ENCODE measurements at regions not wholly inside any gene's neighbourhood (a gene's known extent, or its start where the extent isn't known, plus 50 kb on each side); places are given as distances from the start of the nearest gene placed in this dataset.

- no peak for TF ChIP-seq ZNF274 (IDR thresholded peaks at IDR 0.05; ENCODE audit: low read depth, low read length)
These were observed 333.0 kb upstream of the N4BP1 start for GRCh38 chr16:48942996-48943395.

DNA sequence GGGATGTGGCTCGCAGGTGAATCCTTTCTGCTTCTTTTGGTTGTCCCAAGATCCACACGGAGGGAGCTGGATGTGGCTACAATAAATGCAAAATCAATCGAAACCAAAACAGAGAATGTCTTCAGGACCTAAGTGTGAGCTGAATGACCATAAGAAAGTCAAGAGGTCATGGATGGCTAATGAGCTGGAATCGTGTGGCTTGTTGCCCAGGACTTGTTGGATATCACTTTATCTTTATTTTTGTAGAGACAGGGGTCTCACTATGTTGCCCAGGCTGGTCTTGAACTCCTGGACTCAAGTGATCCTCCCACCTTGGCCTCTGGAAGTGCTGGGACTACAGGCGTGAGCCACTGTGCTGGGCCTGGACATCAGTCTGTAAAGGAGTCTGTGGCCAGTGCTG, 326.8 kb upstream of the N4BP1 start:
- POLR2A ChIA-PET: no interaction called here
- RAD21 ChIA-PET (ENCODE audit: low non-redundant PET in 1 of 2, low total read pairs in 2 of 2, uncharacterized antibody in 2 of 2, unreplicated experiment in 2 of 2): no interaction called here

More at GRCh38 chr16:48942996-48943395, 333.0 kb upstream of the N4BP1 start:
- H3K27me3 ChIP-seq (ENCODE audit: insufficient read depth, low read length): no peaks in the 10 kb centered on the region
- H3K4me3 ChIP-seq (replicated peaks in 1 of 2; ENCODE audit: low read depth in 1 of 2, low read length in 2 of 2): no peak overlapping the region
- no peaks in the 10 kb centered on the region for H3K9me2 ChIP-seq (ENCODE audit: insufficient read depth)
- no peaks in the 10 kb centered on the region for H3K36me3 ChIP-seq (ENCODE audit: control insufficient read depth in 1 of 2, insufficient read depth in 2 of 2, low read length in 2 of 2)
- ChIA-PET POLR2A (no interaction called here), CTCF (no interaction called here), RAD21 (ENCODE audit: low non-redundant PET in 1 of 2, low total read pairs in 2 of 2, uncharacterized antibody in 2 of 2, unreplicated experiment in 2 of 2) (no interaction called here)
- BruUV-seq (replicated peaks): no TSS peak
- H2AFZ ChIP-seq (ENCODE audit: low read depth, low read length, poor library complexity, severe bottlenecking): no peak overlapping the region
- DNase-seq (ENCODE audit: low read depth, low spot score) (no peak), ATAC-seq (no peak)
- no peak overlapping the region for H3K4me2 ChIP-seq (ENCODE audit: low read length)
- no peak overlapping the region for H3K27ac ChIP-seq (ENCODE audit: low read depth, low read length)
- no peak overlapping the region for H3K9ac ChIP-seq (ENCODE audit: low read length)
- H3K9me3 ChIP-seq (ENCODE audit: control insufficient read depth in 1 of 2, insufficient read depth in 1 of 2, low read depth in 1 of 2, low read length in 2 of 2): no peaks in the 10 kb centered on the region
- no peaks in the 10 kb centered on the region for H3K79me2 ChIP-seq (ENCODE audit: insufficient read depth, low read length)
- H3K4me1 ChIP-seq (ENCODE audit: control insufficient read depth in 1 of 2, insufficient read depth in 2 of 2, low read length in 2 of 2): peaks cover 0 to 8% of the 10 kb centered on the region in 2 experiments; a peak in 1 of 4 replicates
- intact Hi-C loops (cut with micrococcal nuclease): no loop called here
- H4K20me1 ChIP-seq (ENCODE audit: insufficient read depth): no peaks in the 10 kb centered on the region

More for the DNA sequence above, 326.8 kb upstream of the N4BP1 start:
- Histone ChIP-seq H3K4me1 (ENCODE audit: control insufficient read depth in 1 of 2, insufficient read depth in 2 of 2, low read length in 2 of 2) (no peaks in the 10 kb centered on the region), H3K9me2 (ENCODE audit: insufficient read depth) (no peaks in the 10 kb centered on the region), H3K79me2 (ENCODE audit: insufficient read depth, low read length) (no peaks in the 10 kb centered on the region), H3K4me2 (ENCODE audit: low read length) (no peak overlapping the region), H2AFZ (ENCODE audit: low read depth, low read length, poor library complexity, severe bottlenecking) (no peak overlapping the region), H3K36me3 (ENCODE audit: control insufficient read depth in 1 of 2, insufficient read depth in 2 of 2, low read length in 2 of 2) (no peaks in the 10 kb centered on the region), H3K4me3 (replicated peaks in 1 of 2; ENCODE audit: low read depth in 1 of 2, low read length in 2 of 2) (no peak overlapping the region), H3K27me3 (ENCODE audit: insufficient read depth, low read length) (no peaks in the 10 kb centered on the region), H3K9ac (ENCODE audit: low read length) (no peak overlapping the region), H3K27ac (ENCODE audit: low read depth, low read length) (no peak overlapping the region), H4K20me1 (ENCODE audit: insufficient read depth) (no peaks in the 10 kb centered on the region), H3K9me3 (ENCODE audit: control insufficient read depth in 1 of 2, insufficient read depth in 1 of 2, low read depth in 1 of 2, low read length in 2 of 2) (peaks cover 0 to 5% of the 10 kb centered on the region in 2 experiments; a peak in 1 of 4 replicates)
- ATAC-seq (no peak), DNase-seq (ENCODE audit: low read depth, low spot score) (no peak)
- no peak for TF ChIP-seq EZH2phosphoT487 (IDR thresholded peaks at IDR 0.05; ENCODE audit: borderline replicate concordance)
- TF ChIP-seq RAD21 (IDR thresholded peaks at IDR 0.05; ENCODE audit: low read depth): no peak
- CTCF ChIA-PET: no interaction called here
- no TSS peak for BruUV-seq (replicated peaks)
- intact Hi-C loops (cut with micrococcal nuclease): no loop called here
